Keratinocyte (primary cell): ENCODE measurements at regions not wholly inside any gene's neighbourhood (a gene's known extent, or its start where the extent isn't known, plus 50 kb on each side); places are given as distances from the start of the nearest gene placed in this dataset.

ENCODE experiments used
- DNase-seq: peaks from one replicate; pipeline ENCODE4 v3.0.0-alpha.2; 2011; ENCODE audit warnings: low read depth, missing footprints, low spot score
- FAIRE-seq: peaks from 2 replicates; lab custom pipeline; 2011; peaks lifted over from hg19 to GRCh38; lab: Jason Lieb, UNC
- H2AFZ ChIP-seq: 2 replicates; pipeline ENCODE4 v1.6.0; 2012; ENCODE audit warnings: low read length, control low read depth, inconsistent platforms; ENCODE audit not compliant: control insufficient read depth
- H3K27ac ChIP-seq: 2 replicates; pipeline ENCODE4 v1.5.1; 2011; ENCODE audit warnings: low read length; ENCODE audit not compliant: control insufficient read depth, insufficient read depth
- H3K27me3 ChIP-seq: 3 replicates; pipeline ENCODE4 v1.6.0; 2011; ENCODE audit warnings: low read length; ENCODE audit not compliant: control insufficient read depth, insufficient read depth; ENCODE audit errors: extremely low read depth
- H3K36me3 ChIP-seq, 2 experiments: 2 replicates in 1 of 2; 3 replicates in 1 of 2; pipeline ENCODE4 v1.5.1; 2011; ENCODE audit warnings: low read length in 2 of 2, mild to moderate bottlenecking in 1 of 2; ENCODE audit not compliant: control insufficient read depth in 2 of 2, insufficient read depth in 2 of 2; ENCODE audit errors: extremely low read depth in 1 of 2
- H3K4me1 ChIP-seq: 3 replicates; pipeline ENCODE4 v1.5.1; 2011; ENCODE audit warnings: low read length; ENCODE audit not compliant: control insufficient read depth, insufficient read depth; ENCODE audit errors: extremely low read depth
- H3K4me2 ChIP-seq: 3 replicates; pipeline ENCODE4 v1.6.0; 2011; ENCODE audit warnings: low read depth, low read length; ENCODE audit not compliant: control insufficient read depth, insufficient read depth; ENCODE audit errors: extremely low read depth
- H3K4me3 ChIP-seq, 3 experiments: fragments of 200-600 bp in 1 of 3; sonication (generic) in 1 of 3; 2 replicates in 2 of 3; 3 replicates in 1 of 3; pipeline ENCODE4 v1.5.1; 2011 to 2016; ENCODE audit warnings: low read length in 3 of 3, mild to moderate bottlenecking in 3 of 3, control low read depth in 2 of 3, inconsistent platforms in 1 of 3, low read depth in 1 of 3, mixed read lengths in 1 of 3, mixed run types in 1 of 3, moderate library complexity in 1 of 3; ENCODE audit not compliant: control insufficient read depth in 2 of 3, insufficient read depth in 2 of 3; ENCODE audit errors: extremely low read depth in 1 of 3
- H3K79me2 ChIP-seq: 2 replicates; pipeline ENCODE4 v1.6.0; 2012; ENCODE audit warnings: low read length; ENCODE audit not compliant: control insufficient read depth, insufficient read depth
- H3K9ac ChIP-seq: 3 replicates; pipeline ENCODE4 v1.6.0; 2011; ENCODE audit warnings: low read length; ENCODE audit not compliant: control insufficient read depth, insufficient read depth; ENCODE audit errors: extremely low read depth
- H3K9me1 ChIP-seq: 3 replicates; pipeline ENCODE4 v1.6.0; 2011; ENCODE audit warnings: low read length; ENCODE audit not compliant: control insufficient read depth, insufficient read depth; ENCODE audit errors: extremely low read depth
- H3K9me3 ChIP-seq: 2 replicates; pipeline ENCODE4 v1.5.1; 2012; ENCODE audit warnings: low read depth, low read length; ENCODE audit not compliant: control insufficient read depth
- H4K20me1 ChIP-seq: 3 replicates; pipeline ENCODE4 v1.6.0; 2011; ENCODE audit warnings: low read length; ENCODE audit not compliant: control insufficient read depth, insufficient read depth; ENCODE audit errors: extremely low read depth
- EZH2 ChIP-seq: IDR thresholded peaks from one replicate; pipeline ENCODE4 v1.6.1; 2012; ENCODE audit warnings: inconsistent platforms, mild to moderate bottlenecking, low read length, moderate library complexity
- dilution Hi-C: fragments of 300-500 bp; cut with MboI; formaldehyde crosslinking; loops from one replicate; pipeline ENCODE4 v1.7.0; 2020; ENCODE audit warnings: low sequenced_read_pairs; ENCODE audit not compliant: extremely low pct_ligation_motif_present
- TF ChIP-seq, protein P1 (sequence below), 3 experiments: IDR thresholded peaks in 1 of 3; conservative IDR thresholded peaks in 1 of 3; optimal IDR thresholded peaks in 1 of 3; 2 replicates in 2 of 3; 3 replicates in 1 of 3; pipeline versions ENCODE3 to v1.5.1; 2011; ENCODE audit warnings: low read length in 3 of 3, mild to moderate bottlenecking in 3 of 3, moderate library complexity in 2 of 3, control low read depth in 1 of 3, inconsistent platforms in 1 of 3; ENCODE audit not compliant: insufficient read depth in 2 of 3; ENCODE audit errors: extremely low read depth in 1 of 3

- dilution Hi-C loops, result no loop called here
- Histone ChIP-seq H3K4me3 (no peak overlapping the region), H4K20me1 (no peaks in the 10 kb centered on the region), H3K79me2 (no peaks in the 10 kb centered on the region), H3K4me1 (peaks cover 8% of the 10 kb centered on the region), H3K9me3 (no peaks in the 10 kb centered on the region), H3K9me1 (no peaks in the 10 kb centered on the region), H3K9ac (no peak overlapping the region), H3K4me2 (no peak overlapping the region), H3K36me3 (no peaks in the 10 kb centered on the region), H2AFZ (no peak overlapping the region), H3K27ac (no peak overlapping the region), H3K27me3 (no peaks in the 10 kb centered on the region)
- TF ChIP-seq, protein P1, sequence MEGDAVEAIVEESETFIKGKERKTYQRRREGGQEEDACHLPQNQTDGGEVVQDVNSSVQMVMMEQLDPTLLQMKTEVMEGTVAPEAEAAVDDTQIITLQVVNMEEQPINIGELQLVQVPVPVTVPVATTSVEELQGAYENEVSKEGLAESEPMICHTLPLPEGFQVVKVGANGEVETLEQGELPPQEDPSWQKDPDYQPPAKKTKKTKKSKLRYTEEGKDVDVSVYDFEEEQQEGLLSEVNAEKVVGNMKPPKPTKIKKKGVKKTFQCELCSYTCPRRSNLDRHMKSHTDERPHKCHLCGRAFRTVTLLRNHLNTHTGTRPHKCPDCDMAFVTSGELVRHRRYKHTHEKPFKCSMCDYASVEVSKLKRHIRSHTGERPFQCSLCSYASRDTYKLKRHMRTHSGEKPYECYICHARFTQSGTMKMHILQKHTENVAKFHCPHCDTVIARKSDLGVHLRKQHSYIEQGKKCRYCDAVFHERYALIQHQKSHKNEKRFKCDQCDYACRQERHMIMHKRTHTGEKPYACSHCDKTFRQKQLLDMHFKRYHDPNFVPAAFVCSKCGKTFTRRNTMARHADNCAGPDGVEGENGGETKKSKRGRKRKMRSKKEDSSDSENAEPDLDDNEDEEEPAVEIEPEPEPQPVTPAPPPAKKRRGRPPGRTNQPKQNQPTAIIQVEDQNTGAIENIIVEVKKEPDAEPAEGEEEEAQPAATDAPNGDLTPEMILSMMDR (optimal IDR thresholded peaks at IDR 0.05 in 1 of 3, IDR thresholded peaks at IDR 0.05 in 1 of 3, conservative IDR thresholded peaks at IDR 0.05 in 1 of 3; ENCODE audit: extremely low read depth in 1 of 3, insufficient read depth in 2 of 3, low read length in 3 of 3), result no peak
- no peak for TF ChIP-seq EZH2
- DNase-seq (no peak), FAIRE-seq (no peak)
These were observed 56.4 kb upstream of the FAM20A start for GRCh38 chr17:68657576-68657975.

- Histone ChIP-seq H3K4me2 (no peak overlapping the region), H4K20me1 (no peaks in the 10 kb centered on the region), H3K27me3 (no peaks in the 10 kb centered on the region), H3K27ac (no peak overlapping the region), H2AFZ (no peak overlapping the region), H3K9me1 (no peaks in the 10 kb centered on the region), H3K4me1 (peaks cover 8% of the 10 kb centered on the region), H3K36me3 (no peaks in the 10 kb centered on the region), H3K9me3 (no peaks in the 10 kb centered on the region), H3K4me3 (no peak overlapping the region), H3K79me2 (no peaks in the 10 kb centered on the region), H3K9ac (no peak overlapping the region)
- FAIRE-seq, result no peak
- no peak for TF ChIP-seq EZH2
- TF ChIP-seq, protein P1 (optimal IDR thresholded peaks at IDR 0.05 in 1 of 3, IDR thresholded peaks at IDR 0.05 in 1 of 3, conservative IDR thresholded peaks at IDR 0.05 in 1 of 3; ENCODE audit: extremely low read depth in 1 of 3, insufficient read depth in 2 of 3, low read length in 3 of 3), result no peak
- dilution Hi-C loops, result no loop called here
- DNase-seq, result no peak
These were observed 56.0 kb upstream of the FAM20A start for GRCh38 chr17:68657166-68657565.
